K562 (cell line): ENCODE measurements at regions not wholly inside any gene's neighbourhood (a gene's known extent, or its start where the extent isn't known, plus 50 kb on each side); places are given as distances from the start of the nearest gene placed in this dataset.
A peak's percentile ranks its signal among the peaks of the same experiment; 100 is the strongest.

ENCODE experiments used
- ATAC-seq: fragments of 200-7000 bp; cut with Tn5 transposase; 3 replicates; pipeline ENCODE4 v1.9.1; 2020; ENCODE audit warnings: moderate library complexity
- BruUV-seq: library from RNA; stranded (reverse); fragments of 400-500 nt; replicated peaks from 2 replicates; lab custom pipeline; 2021; lab: Mats Ljungman, UMichigan
- CTCF ChIA-PET: fragments of 300-600 bp; formaldehyde crosslinking; extraction: SDS; loops from one replicate; lab custom pipeline; 2021; ENCODE audit warnings: low intra/inter-chr PET ratio; lab: Yijun Ruan, JAX
- POLR2A ChIA-PET: fragments of 300-600, 350-650 bp; sonication (Branson Sonifier 250); formaldehyde crosslinking; extraction: SDS; loops from one replicate; lab custom pipeline; 2021; ENCODE audit warnings: antibody characterized with exemption, inconsistent platforms; lab: Yijun Ruan, JAX
- DNase-seq, 4 experiments: peaks; one replicate each; pipeline versions ENCODE4 v3.0.0 to v3.0.0-alpha.2; 2011 to 2018; ENCODE audit warnings: low spot score in 3 of 4, mixed read lengths in 3 of 4; ENCODE audit errors: extremely low read depth in 1 of 4
- FAIRE-seq: peaks from 2 replicates; lab custom pipeline; 2011; peaks lifted over from hg19 to GRCh38; lab: Jason Lieb, UNC
- H2AFZ ChIP-seq: 2 replicates; pipeline ENCODE4 v1.6.0; 2011; ENCODE audit warnings: low read depth, low read length, control low read depth, inconsistent platforms
- H3K27ac ChIP-seq: fragments of 200-600 bp; 3 replicates; pipeline ENCODE4 v1.8.0; 2011; ENCODE audit warnings: low read depth, mild to moderate bottlenecking, control low read depth, inconsistent platforms, low read length, moderate library complexity, mixed read lengths; ENCODE audit errors: extremely low read depth
- H3K27me3 ChIP-seq, 2 experiments: fragments of 300-600 bp in 1 of 2; 2 replicates in 1 of 2; 3 replicates in 1 of 2; pipeline versions ENCODE4 v1.6.0 to v1.8.0; 2011; ENCODE audit warnings: inconsistent platforms in 2 of 2, low read length in 2 of 2, mild to moderate bottlenecking in 1 of 2, mixed read lengths in 1 of 2, moderate library complexity in 1 of 2; ENCODE audit not compliant: control insufficient read depth in 2 of 2, insufficient read depth in 2 of 2
- H3K36me3 ChIP-seq: fragments of 300-600 bp; 3 replicates; pipeline ENCODE4 v1.8.0; 2011; ENCODE audit warnings: mild to moderate bottlenecking, low read length, inconsistent platforms; ENCODE audit not compliant: control insufficient read depth, insufficient read depth
- H3K4me1 ChIP-seq, 2 experiments: fragments of 200-600 bp in 1 of 2; replicated peaks in 1 of 2; 2 replicates in 1 of 2; 3 replicates in 1 of 2; pipeline versions ENCODE4 v1.5.1 to v1.8.0; 2011; ENCODE audit warnings: inconsistent platforms in 2 of 2, low read length in 2 of 2, mild to moderate bottlenecking in 1 of 2, mixed read lengths in 1 of 2, moderate library complexity in 1 of 2; ENCODE audit not compliant: control insufficient read depth in 2 of 2, insufficient read depth in 2 of 2
- H3K4me2 ChIP-seq: 2 replicates; pipeline ENCODE4 v1.6.1; 2011; ENCODE audit warnings: low read length, control low read depth, inconsistent platforms, mixed read lengths; ENCODE audit not compliant: insufficient read depth
- H3K4me3 ChIP-seq: fragments of 200-600 bp; sonication (generic), shearing (Covaris generic); 2 replicates; pipeline ENCODE4 v1.5.1; 2016; ENCODE audit warnings: control low read depth, inconsistent platforms
- H3K79me2 ChIP-seq: fragments of 200-600 bp; 3 replicates; pipeline ENCODE4 v1.8.0; 2011; ENCODE audit warnings: low read length, inconsistent platforms; ENCODE audit not compliant: control insufficient read depth, insufficient read depth
- H3K9ac ChIP-seq, 2 experiments: 2 replicates each; pipeline versions ENCODE4 v1.6.0 to v1.6.1; 2011; ENCODE audit warnings: low read depth in 2 of 2, low read length in 2 of 2, control low read depth in 1 of 2, inconsistent platforms in 1 of 2, mild to moderate bottlenecking in 1 of 2, mixed read lengths in 1 of 2; ENCODE audit not compliant: insufficient read depth in 1 of 2
- H3K9me1 ChIP-seq: one replicate; pipeline ENCODE4 v1.6.0; 2011; ENCODE audit warnings: inconsistent platforms, mild to moderate bottlenecking, low read length, moderate library complexity; ENCODE audit not compliant: control insufficient read depth, insufficient read depth
- H3K9me3 ChIP-seq: replicated peaks from 2 replicates; pipeline ENCODE4 v1.5.1; 2011; ENCODE audit warnings: low read depth, low read length, inconsistent platforms; ENCODE audit not compliant: control insufficient read depth, insufficient read depth
- H4K20me1 ChIP-seq: replicated peaks from 2 replicates; pipeline ENCODE4 v1.6.1; 2011; ENCODE audit warnings: low read length, inconsistent platforms, mixed read lengths; ENCODE audit not compliant: control insufficient read depth, insufficient read depth
- ARID3A ChIP-seq: IDR thresholded peaks from 2 replicates; pipeline ENCODE4 v1.6.1; 2012; ENCODE audit warnings: low read depth, low read length, improper control_type of control experiment, borderline replicate concordance
- ATF3 ChIP-seq, 2 experiments: fragments of 450-650 bp in 1 of 2; sonication (generic) in 1 of 2; formaldehyde crosslinking in 1 of 2; IDR thresholded peaks in 1 of 2; conservative IDR thresholded peaks in 1 of 2; 2 replicates each; pipeline versions ENCODE4 v1.6.1 to v1.8.1; 2016 to 2023; ENCODE audit warnings: mild to moderate bottlenecking in 2 of 2, moderate library complexity in 2 of 2, inconsistent platforms in 1 of 2, missing genetic modification reagents in 1 of 2
- ATF7 ChIP-seq: fragments of 450-650 bp; IDR thresholded peaks from 2 replicates; pipeline ENCODE4 v1.7.1; 2014; ENCODE audit warnings: mild to moderate bottlenecking, moderate library complexity
- BRCA1 ChIP-seq, 2 experiments: fragments of 450-650 bp in 1 of 2; sonication (generic) in 1 of 2; formaldehyde crosslinking in 1 of 2; IDR thresholded peaks; 2 replicates each; pipeline versions ENCODE4 v1.5.0 to v1.6.1; 2017 to 2020; ENCODE audit warnings: mild to moderate bottlenecking in 1 of 2, missing genetic modification reagents in 1 of 2
- CREB1 ChIP-seq, 2 experiments: sonication (generic) in 1 of 2; formaldehyde crosslinking in 1 of 2; IDR thresholded peaks; 2 replicates each; pipeline versions ENCODE4 v1.6.1 to v1.8.0; 2012 to 2022; ENCODE audit warnings: inconsistent platforms in 1 of 2, mild to moderate bottlenecking in 1 of 2, missing genetic modification reagents in 1 of 2, moderate library complexity in 1 of 2
- HMGN3 ChIP-seq: IDR thresholded peaks from 2 replicates; pipeline ENCODE4 v1.6.1; 2011; ENCODE audit warnings: borderline replicate concordance, low read depth, mild to moderate bottlenecking, mixed read lengths, low read length; ENCODE audit not compliant: insufficient read length; ENCODE audit errors: extremely low read depth
- HNRNPL ChIP-seq: fragments of 200-400 bp; formaldehyde crosslinking; IDR thresholded peaks from 2 replicates; pipeline ENCODE4 v1.6.1; 2017; ENCODE audit warnings: low read depth, mild to moderate bottlenecking, low read length
- JUND ChIP-seq, 2 experiments: IDR thresholded peaks; 2 replicates in 1 of 2; 3 replicates in 1 of 2; pipeline ENCODE4 v1.6.1; 2011; ENCODE audit warnings: borderline replicate concordance in 2 of 2, low read depth in 2 of 2, low read length in 2 of 2, improper control_type of control experiment in 1 of 2, missing biosample characterization in 1 of 2, missing genetic modification characterization in 1 of 2, missing genetic modification reagents in 1 of 2
- PKNOX1 ChIP-seq: fragments of 450-650 bp; IDR thresholded peaks from 2 replicates; pipeline ENCODE4 v1.6.1; 2016
- PURB ChIP-seq: sonication (generic); formaldehyde crosslinking; IDR thresholded peaks from 2 replicates; pipeline ENCODE4 v1.9.0; 2021; ENCODE audit warnings: low read depth, mild to moderate bottlenecking, missing genetic modification reagents
- RB1 ChIP-seq: fragments of 450-650 bp; IDR thresholded peaks from 2 replicates; pipeline ENCODE4 v1.6.1; 2017; ENCODE audit warnings: low read depth, mild to moderate bottlenecking
- RBM14 ChIP-seq: fragments of 200-400 bp; formaldehyde crosslinking; IDR thresholded peaks from 2 replicates; pipeline ENCODE4 v1.6.1; 2018; ENCODE audit warnings: low read depth, mild to moderate bottlenecking, low read length, moderate library complexity, borderline replicate concordance; ENCODE audit not compliant: insufficient read depth
- RBM17 ChIP-seq: fragments of 200-400 bp; formaldehyde crosslinking; IDR thresholded peaks from 2 replicates; pipeline ENCODE4 v1.6.1; 2017; ENCODE audit warnings: low read depth, mild to moderate bottlenecking, low read length, borderline replicate concordance
- ZNF354B ChIP-seq: fragments of 250-450 bp; sonication (Bioruptor Pico); IDR thresholded peaks from 2 replicates; pipeline ENCODE4 v1.4.0; 2020
- WGBS: fragments of 100-300 bp; shearing (Covaris generic); methylation state at CpG from one replicate; pipeline ENCODE4 v1.1.6; 2016; ENCODE audit warnings: low coverage, mixed read lengths; ENCODE audit not compliant: insufficient coverage; ENCODE audit errors: missing lambda C conversion rate; 5-methylcytosine and 5-hydroxymethylcytosine counted together
- in situ Hi-C: fragments of 300-500 bp; cut with MboI; formaldehyde crosslinking; loops from 4 replicates; pipeline ENCODE4 v1.15.0; 2018; ENCODE audit warnings: inconsistent platforms, mixed read lengths
- intact Hi-C: fragments of 100-400 bp; cut with micrococcal nuclease; formaldehyde crosslinking; loops from 2 replicates; pipeline ENCODE4 v1.14.2; 2022
- TF ChIP-seq, protein P1 (sequence below): sonication (generic); formaldehyde crosslinking; IDR thresholded peaks from 2 replicates; pipeline ENCODE4 v1.8.0; 2022; ENCODE audit warnings: mild to moderate bottlenecking, missing genetic modification reagents

- POLR2A ChIA-PET: interaction anchor here (0.6 to 1.1 kb wide), 3 partner anchors 8 to 268 kb away, joined by 3 to 4 read pairs (median 3); no protein-coding TSS in a partner anchor
- H3K4me3 ChIP-seq: no peak overlapping the region
- FAIRE-seq: no peak
- no peak overlapping the region for H3K9ac ChIP-seq
- H3K4me2 ChIP-seq: no peak overlapping the region
- CTCF ChIA-PET: no interaction called here
- in situ Hi-C loops (no loop called here), intact Hi-C loops (no loop called here)
- no peaks in the 10 kb centered on the region for H4K20me1 ChIP-seq
- H3K79me2 ChIP-seq: no peaks in the 10 kb centered on the region
- H3K27me3 ChIP-seq: no peaks in the 10 kb centered on the region
- no TSS peak for BruUV-seq
- no peaks in the 10 kb centered on the region for H3K9me1 ChIP-seq
- no peak overlapping the region for H2AFZ ChIP-seq
- TF ChIP-seq RBM17 (no peak), ATF7 (peak; percentile 67), ATF3 (IDR thresholded peaks at IDR 0.05) (peak; percentile 76), ATF3 (CRISPR knock-in tag; conservative IDR thresholded peaks at IDR 0.05) (no peak), RBM14 (no peak), CREB1 (IDR thresholded peaks at IDR 0.05) (no peak), CREB1 (CRISPR knock-in tag; IDR thresholded peaks at IDR 0.05) (no peak), ZNF354B (CRISPR knock-in tag) (no peak), JUND (IDR thresholded peaks at IDR 0.05; ENCODE audit: borderline replicate concordance, low read depth, low read length) (peak; percentile 38; the same call in 1 of the 2 replicates), JUND (tag; IDR thresholded peaks at IDR 0.05; ENCODE audit: borderline replicate concordance, low read depth, low read length) (no peak), RB1 (no peak), PKNOX1 (no peak), PURB (no peak), BRCA1 (IDR thresholded peaks at IDR 0.05) (no peak), BRCA1 (CRISPR knock-in tag; IDR thresholded peaks at IDR 0.05) (no peak), HNRNPL (no peak), HMGN3 (no peak), ARID3A (no peak)
- TF ChIP-seq, protein P1, sequence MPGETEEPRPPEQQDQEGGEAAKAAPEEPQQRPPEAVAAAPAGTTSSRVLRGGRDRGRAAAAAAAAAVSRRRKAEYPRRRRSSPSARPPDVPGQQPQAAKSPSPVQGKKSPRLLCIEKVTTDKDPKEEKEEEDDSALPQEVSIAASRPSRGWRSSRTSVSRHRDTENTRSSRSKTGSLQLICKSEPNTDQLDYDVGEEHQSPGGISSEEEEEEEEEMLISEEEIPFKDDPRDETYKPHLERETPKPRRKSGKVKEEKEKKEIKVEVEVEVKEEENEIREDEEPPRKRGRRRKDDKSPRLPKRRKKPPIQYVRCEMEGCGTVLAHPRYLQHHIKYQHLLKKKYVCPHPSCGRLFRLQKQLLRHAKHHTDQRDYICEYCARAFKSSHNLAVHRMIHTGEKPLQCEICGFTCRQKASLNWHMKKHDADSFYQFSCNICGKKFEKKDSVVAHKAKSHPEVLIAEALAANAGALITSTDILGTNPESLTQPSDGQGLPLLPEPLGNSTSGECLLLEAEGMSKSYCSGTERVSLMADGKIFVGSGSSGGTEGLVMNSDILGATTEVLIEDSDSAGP: no peak
- TF ChIP-seq, all 486 proteins: peak for 3
- DNase-seq: no peak
- WGBS: 18% methylated on average over 9 of the region's 9 CpGs
- Histone ChIP-seq H3K27ac (no peak overlapping the region), H3K4me1 (no peaks in the 10 kb centered on the region), H3K9me3 (no peaks in the 10 kb centered on the region), H3K36me3 (no peaks in the 10 kb centered on the region)
- no peak for ATAC-seq
Measured at GRCh38 chr1:233843525-233844204, 60.8 kb upstream of the SLC35F3 start.
